ENCODE measurements at regions not wholly inside any gene's neighbourhood (a gene's known extent, or its start where the extent isn't known, plus 50 kb on each side); places are given as distances from the start of the nearest gene placed in this dataset.
A peak's percentile ranks its signal among the peaks of the same experiment; 100 is the strongest.

DNA sequence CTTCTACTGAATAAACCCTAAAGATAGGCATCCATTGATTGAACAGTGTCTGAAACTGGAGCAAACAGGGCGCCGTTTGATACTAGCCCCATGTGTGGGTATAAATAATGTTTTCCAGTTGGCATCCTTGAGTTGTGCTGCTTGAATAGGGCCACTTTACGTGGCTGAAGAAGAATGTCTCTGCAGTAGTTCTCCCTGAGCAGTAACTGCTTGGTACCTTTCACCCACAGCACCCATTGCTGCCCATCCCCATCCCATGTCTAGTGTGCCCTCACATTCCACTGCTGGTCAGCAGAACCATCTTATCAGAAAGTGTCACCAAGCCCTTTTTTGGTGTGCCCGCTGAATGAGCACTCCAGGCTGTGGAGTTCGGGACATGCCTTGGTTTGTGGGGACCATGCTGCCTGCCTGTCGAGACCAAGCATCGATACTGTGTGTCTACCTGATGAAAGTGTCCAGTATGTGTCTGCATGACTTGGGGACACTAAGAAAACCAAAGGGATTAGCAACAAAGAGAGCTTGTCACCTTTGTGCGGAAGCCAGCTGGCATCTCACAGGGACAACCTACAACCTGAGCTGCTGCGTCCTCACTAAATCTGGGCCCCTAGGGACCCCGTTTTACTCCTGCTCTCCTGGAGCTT is 162.0 kb downstream of the TM9SF2 start:
- H3K36me3 ChIP-seq (ENCODE audit: control insufficient read depth in 5 of 5, insufficient read depth in 5 of 5, low read length in 5 of 5), result no peaks in the 10 kb centered on the region
- no peak overlapping the region for H3K4me3 ChIP-seq (ENCODE audit: low read depth in 1 of 5, low read length in 5 of 5)
- H3K4me1 ChIP-seq (ENCODE audit: control insufficient read depth in 5 of 5, insufficient read depth in 5 of 5, low read length in 5 of 5), result peaks cover 0 to 7% (median 6%) of the 10 kb centered on the region in 5 donors
- H3K27ac ChIP-seq (ENCODE audit: low read depth, low read length), result no peak overlapping the region
- no peaks in the 10 kb centered on the region for H3K27me3 ChIP-seq (ENCODE audit: control insufficient read depth in 5 of 5, insufficient read depth in 4 of 5, low read length in 5 of 5)
- H3K9ac ChIP-seq (ENCODE audit: low read length in 5 of 5), result no peak overlapping the region
- H3K9me3 ChIP-seq (ENCODE audit: control insufficient read depth in 5 of 5, low read length in 5 of 5), result no peaks in the 10 kb centered on the region

DNA sequence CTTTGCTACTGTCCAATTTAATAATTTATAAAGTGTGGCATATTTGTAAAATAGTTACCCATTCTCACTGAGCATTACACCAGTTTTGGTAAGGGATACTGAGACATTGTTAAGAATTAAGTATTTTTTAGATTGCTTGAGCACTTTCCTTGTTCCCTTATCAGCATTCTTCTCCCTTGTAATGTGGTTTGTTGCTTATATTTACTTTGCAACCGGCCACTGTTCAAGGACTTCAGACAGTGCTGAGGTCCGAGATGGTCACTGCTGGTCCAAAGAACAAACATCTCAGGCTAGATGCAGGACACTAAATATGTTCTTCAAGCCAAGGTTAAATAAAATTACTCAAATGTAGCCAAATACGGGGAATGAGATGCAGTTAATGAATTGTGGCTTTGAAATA is 161.4 kb downstream of the TM9SF2 start:
- Histone ChIP-seq H3K27ac (ENCODE audit: low read depth, low read length) (no peak overlapping the region), H3K9ac (ENCODE audit: low read length in 5 of 5) (no peak overlapping the region), H3K27me3 (ENCODE audit: control insufficient read depth in 5 of 5, insufficient read depth in 4 of 5, low read length in 5 of 5) (no peaks in the 10 kb centered on the region), H3K36me3 (ENCODE audit: control insufficient read depth in 5 of 5, insufficient read depth in 5 of 5, low read length in 5 of 5) (no peaks in the 10 kb centered on the region), H3K4me3 (ENCODE audit: low read depth in 1 of 5, low read length in 5 of 5) (no peak overlapping the region), H3K4me1 (ENCODE audit: control insufficient read depth in 5 of 5, insufficient read depth in 5 of 5, low read length in 5 of 5) (peaks cover 0 to 14% (median 12%) of the 10 kb centered on the region in 5 donors), H3K9me3 (ENCODE audit: control insufficient read depth in 5 of 5, low read length in 5 of 5) (no peaks in the 10 kb centered on the region)

DNA sequence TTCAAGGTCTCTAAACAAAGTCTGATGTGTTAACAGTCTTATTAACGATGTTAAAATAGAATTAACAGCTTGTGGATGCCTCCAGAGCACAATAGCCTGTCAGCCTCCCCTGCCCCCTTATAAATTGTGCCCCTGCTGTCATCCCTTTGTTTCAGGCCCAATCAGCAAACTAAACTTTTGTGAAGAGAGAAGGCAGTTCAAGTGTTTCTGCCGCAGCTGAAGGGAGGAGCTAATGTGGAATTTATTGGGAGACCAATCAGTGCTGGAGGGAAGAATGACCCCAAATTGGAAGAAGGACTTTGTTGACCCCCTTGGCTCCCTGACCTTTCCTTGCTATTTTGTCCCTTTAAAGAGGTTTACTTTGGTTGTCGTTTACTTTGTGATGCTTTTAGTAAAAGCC is 160.5 kb downstream of the TM9SF2 start:
- Histone ChIP-seq H3K4me3 (ENCODE audit: low read depth in 1 of 5, low read length in 5 of 5) (no peak overlapping the region), H3K9me3 (ENCODE audit: control insufficient read depth in 5 of 5, low read length in 5 of 5) (no peaks in the 10 kb centered on the region), H3K36me3 (ENCODE audit: control insufficient read depth in 5 of 5, insufficient read depth in 5 of 5, low read length in 5 of 5) (no peaks in the 10 kb centered on the region), H3K27me3 (ENCODE audit: control insufficient read depth in 5 of 5, insufficient read depth in 4 of 5, low read length in 5 of 5) (no peaks in the 10 kb centered on the region), H3K9ac (ENCODE audit: low read length in 5 of 5) (no peak overlapping the region), H3K4me1 (ENCODE audit: control insufficient read depth in 5 of 5, insufficient read depth in 5 of 5, low read length in 5 of 5) (peaks cover 0 to 17% (median 16%) of the 10 kb centered on the region in 5 donors), H3K27ac (ENCODE audit: low read depth, low read length) (no peak overlapping the region)

DNA sequence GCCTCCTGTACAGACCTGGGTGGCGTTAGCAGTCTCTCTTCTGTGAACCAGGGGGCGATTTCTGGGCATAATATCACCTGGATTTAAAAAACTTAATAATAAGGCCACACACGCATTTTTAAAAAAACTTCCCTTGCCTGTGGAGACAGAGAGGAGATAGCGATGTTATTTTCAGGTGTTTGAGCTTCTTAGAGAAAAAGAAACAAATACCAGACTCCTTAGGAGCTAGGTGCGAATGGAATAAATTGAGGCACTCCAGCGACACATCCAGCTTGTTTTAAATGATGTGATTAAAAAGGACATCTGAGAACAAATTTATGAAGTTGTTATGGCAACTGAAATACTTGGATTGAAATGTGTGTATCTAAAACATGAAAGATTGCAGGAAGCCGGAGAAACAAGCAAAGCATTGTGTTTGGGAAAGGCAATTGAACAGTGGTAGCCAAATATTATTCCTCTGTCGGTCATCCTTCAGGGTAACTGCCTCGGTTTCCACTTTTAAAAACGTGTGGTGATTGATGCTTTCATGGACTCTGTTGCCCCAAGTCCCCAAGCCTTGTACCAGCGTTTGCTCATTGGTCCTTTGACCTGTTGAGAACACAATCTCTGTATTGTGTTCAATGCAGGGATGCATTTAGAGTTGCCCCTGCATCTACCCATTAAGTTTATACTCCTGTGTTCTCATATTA is 158.7 kb downstream of the TM9SF2 start:
- H3K9me3 ChIP-seq (ENCODE audit: control insufficient read depth in 5 of 5, low read length in 5 of 5), result no peaks in the 10 kb centered on the region
- no peak overlapping the region for H3K9ac ChIP-seq (ENCODE audit: low read length in 5 of 5)
- no peaks in the 10 kb centered on the region for H3K36me3 ChIP-seq (ENCODE audit: control insufficient read depth in 5 of 5, insufficient read depth in 5 of 5, low read length in 5 of 5)
- no peak overlapping the region for H3K4me3 ChIP-seq (ENCODE audit: low read depth in 1 of 5, low read length in 5 of 5)
- H3K27me3 ChIP-seq (ENCODE audit: control insufficient read depth in 5 of 5, insufficient read depth in 4 of 5, low read length in 5 of 5), result no peaks in the 10 kb centered on the region
- peaks cover 0 to 22% (median 16%) of the 10 kb centered on the region in 5 donors for H3K4me1 ChIP-seq (ENCODE audit: control insufficient read depth in 5 of 5, insufficient read depth in 5 of 5, low read length in 5 of 5)
- no peak overlapping the region for H3K27ac ChIP-seq (ENCODE audit: low read depth, low read length)

DNA sequence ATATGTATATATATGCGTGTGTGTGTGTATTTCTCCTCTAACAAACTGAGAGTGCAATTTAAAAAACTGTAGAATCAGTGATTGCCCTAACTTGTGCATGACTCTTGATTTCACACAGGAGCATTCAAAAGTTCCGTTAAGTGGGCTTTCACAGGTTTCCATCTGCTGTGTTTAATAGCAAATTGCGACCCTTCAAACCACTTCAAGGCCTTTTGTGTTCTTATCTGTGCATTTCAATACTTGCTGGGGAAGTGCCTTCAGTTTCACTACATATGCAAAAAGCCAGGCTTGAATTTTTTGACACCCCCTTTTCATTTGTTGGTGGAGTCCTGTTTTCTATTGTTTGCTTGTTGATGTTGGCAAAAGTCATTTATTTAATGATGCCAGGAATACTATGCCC is 158.0 kb downstream of the TM9SF2 start:
- no peaks in the 10 kb centered on the region for H3K9me3 ChIP-seq (ENCODE audit: control insufficient read depth in 5 of 5, low read length in 5 of 5)
- H3K4me1 ChIP-seq (ENCODE audit: control insufficient read depth in 5 of 5, insufficient read depth in 5 of 5, low read length in 5 of 5), result peaks cover 0 to 22% (median 16%) of the 10 kb centered on the region in 5 donors
- no peak overlapping the region for H3K27ac ChIP-seq (ENCODE audit: low read depth, low read length)
- no peaks in the 10 kb centered on the region for H3K36me3 ChIP-seq (ENCODE audit: control insufficient read depth in 5 of 5, insufficient read depth in 5 of 5, low read length in 5 of 5)
- no peak overlapping the region for H3K4me3 ChIP-seq (ENCODE audit: low read depth in 1 of 5, low read length in 5 of 5)
- H3K9ac ChIP-seq (ENCODE audit: low read length in 5 of 5), result no peak overlapping the region
- H3K27me3 ChIP-seq (ENCODE audit: control insufficient read depth in 5 of 5, insufficient read depth in 4 of 5, low read length in 5 of 5), result no peaks in the 10 kb centered on the region

DNA sequence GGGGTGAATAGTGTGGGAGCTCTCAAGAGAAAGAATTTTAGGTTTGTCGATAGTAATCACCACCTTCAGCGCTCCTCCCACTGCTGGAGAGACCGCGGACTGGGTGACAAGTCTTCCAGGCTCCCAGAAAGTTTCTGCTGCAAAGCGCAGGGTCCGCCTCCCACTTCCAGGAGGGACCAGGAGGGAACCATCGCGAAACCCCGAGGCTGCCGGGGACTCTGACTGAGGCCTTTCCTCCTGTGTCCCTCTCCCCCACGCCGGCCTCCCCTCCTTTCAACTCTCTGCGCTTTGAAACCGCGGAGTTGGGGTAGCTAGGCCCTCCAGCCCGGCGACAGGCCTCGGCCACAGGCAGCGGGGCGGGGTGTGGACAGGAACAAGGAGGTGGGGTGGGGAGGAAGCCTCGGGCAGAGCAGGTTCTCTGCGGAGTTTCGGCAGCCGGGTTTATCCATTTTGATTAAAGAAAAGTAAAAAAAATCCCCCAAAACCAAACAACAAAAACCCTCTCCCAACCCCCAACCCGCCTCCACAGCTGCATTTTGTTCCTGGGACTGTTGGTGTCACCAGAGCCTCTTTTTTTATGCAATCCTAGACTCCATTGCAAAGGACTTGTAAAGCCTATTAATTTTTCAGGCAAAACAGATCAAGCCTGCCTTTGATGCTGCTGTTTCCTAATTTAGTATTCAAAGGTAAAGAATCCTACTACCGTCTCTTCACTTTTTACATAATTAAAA is 157.2 kb downstream of the TM9SF2 start:
- Histone ChIP-seq H3K36me3 (ENCODE audit: control insufficient read depth in 5 of 5, insufficient read depth in 5 of 5, low read length in 5 of 5) (no peaks in the 10 kb centered on the region), H3K27ac (ENCODE audit: low read depth, low read length) (peak overlapping the region; percentile 80), H3K9ac (ENCODE audit: low read length in 5 of 5) (peak overlapping the region; percentile 16 to 80 (median 76)), H3K9me3 (ENCODE audit: control insufficient read depth in 5 of 5, low read length in 5 of 5) (no peaks in the 10 kb centered on the region), H3K4me1 (ENCODE audit: control insufficient read depth in 5 of 5, insufficient read depth in 5 of 5, low read length in 5 of 5) (peaks cover 0 to 22% (median 16%) of the 10 kb centered on the region in 5 donors), H3K4me3 (ENCODE audit: low read depth in 1 of 5, low read length in 5 of 5) (peak overlapping the region; percentile 70 to 82 (median 81)), H3K27me3 (ENCODE audit: control insufficient read depth in 5 of 5, insufficient read depth in 4 of 5, low read length in 5 of 5) (no peaks in the 10 kb centered on the region)

DNA sequence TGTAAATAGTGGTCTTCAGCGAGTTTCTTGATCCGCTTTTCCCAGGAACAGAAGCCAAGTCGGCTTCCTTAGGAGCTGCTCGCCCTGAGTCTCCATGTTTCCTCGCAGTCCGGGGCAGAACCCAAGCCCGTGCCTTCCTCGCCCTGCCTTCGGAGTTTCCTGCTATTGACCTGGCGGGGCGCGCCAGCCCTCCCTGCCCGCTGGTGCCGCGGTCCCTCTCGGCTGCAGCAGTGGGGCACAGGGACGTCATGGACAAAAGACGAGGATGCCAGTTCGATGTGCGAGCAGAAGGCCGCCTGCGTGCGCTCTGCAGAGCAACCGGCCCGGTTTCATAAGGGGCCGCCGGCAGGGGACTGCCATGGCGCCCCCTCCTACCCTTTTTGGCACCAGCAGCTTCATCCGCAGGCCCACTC is 156.6 kb downstream of the TM9SF2 start:
- no peaks in the 10 kb centered on the region for H3K9me3 ChIP-seq (ENCODE audit: control insufficient read depth in 5 of 5, low read length in 5 of 5)
- H3K27ac ChIP-seq (ENCODE audit: low read depth, low read length), result peak overlapping the region; percentile 80
- H3K36me3 ChIP-seq (ENCODE audit: control insufficient read depth in 5 of 5, insufficient read depth in 5 of 5, low read length in 5 of 5), result no peaks in the 10 kb centered on the region
- peaks cover 0 to 22% (median 16%) of the 10 kb centered on the region in 5 donors for H3K4me1 ChIP-seq (ENCODE audit: control insufficient read depth in 5 of 5, insufficient read depth in 5 of 5, low read length in 5 of 5)
- peak overlapping the region; percentile 70 to 82 (median 81) for H3K4me3 ChIP-seq (ENCODE audit: low read depth in 1 of 5, low read length in 5 of 5)
- no peaks in the 10 kb centered on the region for H3K27me3 ChIP-seq (ENCODE audit: control insufficient read depth in 5 of 5, insufficient read depth in 4 of 5, low read length in 5 of 5)
- peak overlapping the region; percentile 26 to 80 (median 76) for H3K9ac ChIP-seq (ENCODE audit: low read length in 5 of 5)

DNA sequence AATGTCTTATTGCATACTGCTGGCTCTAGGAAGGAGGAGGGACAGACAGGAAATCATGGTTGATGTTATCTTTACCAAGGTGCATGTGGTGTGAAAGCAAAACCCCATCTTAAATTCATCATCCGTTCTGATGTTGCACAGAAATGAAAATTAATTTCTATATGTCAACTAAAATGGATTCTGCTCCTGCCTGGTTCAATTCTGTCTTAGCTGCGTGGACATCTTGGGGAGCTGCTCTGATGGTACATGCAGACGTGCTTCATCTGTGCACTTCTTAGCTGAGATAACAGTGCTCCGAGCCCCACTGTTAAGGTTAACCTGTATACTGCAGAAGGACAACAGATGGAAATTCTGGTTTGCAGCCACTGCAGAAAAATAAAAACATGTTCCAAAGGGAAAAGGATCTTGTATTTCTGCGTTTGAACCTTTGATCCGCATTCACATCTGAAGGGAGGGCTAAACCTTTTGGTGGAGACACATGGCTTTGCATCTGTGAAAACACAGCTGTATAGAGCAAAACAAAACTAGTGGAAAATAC is 155.6 kb downstream of the TM9SF2 start:
- Histone ChIP-seq H3K27me3 (ENCODE audit: control insufficient read depth in 5 of 5, insufficient read depth in 4 of 5, low read length in 5 of 5) (no peaks in the 10 kb centered on the region), H3K4me1 (ENCODE audit: control insufficient read depth in 5 of 5, insufficient read depth in 5 of 5, low read length in 5 of 5) (peaks cover 0 to 22% (median 16%) of the 10 kb centered on the region in 5 donors), H3K9me3 (ENCODE audit: control insufficient read depth in 5 of 5, low read length in 5 of 5) (no peaks in the 10 kb centered on the region), H3K4me3 (ENCODE audit: low read depth in 1 of 5, low read length in 5 of 5) (no peak overlapping the region), H3K9ac (ENCODE audit: low read length in 5 of 5) (no peak overlapping the region), H3K27ac (ENCODE audit: low read depth, low read length) (no peak overlapping the region), H3K36me3 (ENCODE audit: control insufficient read depth in 5 of 5, insufficient read depth in 5 of 5, low read length in 5 of 5) (no peaks in the 10 kb centered on the region)

DNA sequence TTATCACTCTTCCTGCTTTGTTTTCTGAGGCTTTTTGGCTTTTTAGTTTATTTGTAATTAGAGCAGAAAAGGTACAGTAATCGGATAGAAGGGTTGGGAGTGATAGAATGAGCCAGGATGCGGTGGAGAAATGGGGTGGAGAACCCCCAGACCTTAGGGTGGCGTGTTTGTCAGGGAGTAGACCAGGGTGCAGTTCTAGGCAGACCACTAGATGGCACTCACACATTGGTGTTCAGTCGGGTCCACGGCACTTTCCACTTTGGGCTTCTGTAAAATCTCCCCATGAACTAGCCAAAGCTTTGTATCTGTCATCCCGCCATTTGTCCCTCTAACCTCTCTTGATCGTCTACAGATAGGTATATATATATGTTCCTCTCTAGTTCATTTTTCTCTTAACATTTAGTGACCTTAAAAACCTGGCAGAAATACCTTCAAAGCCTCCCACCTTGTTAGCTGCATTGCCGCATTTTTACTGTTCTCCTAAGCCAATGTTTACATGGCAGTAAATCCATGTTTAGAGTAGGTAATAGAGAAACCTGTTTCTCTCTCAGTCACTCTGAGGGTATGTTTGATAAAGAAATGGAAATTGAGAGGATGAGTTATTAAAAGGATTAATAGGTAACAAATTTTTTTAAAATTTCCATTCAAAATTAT is 154.9 kb downstream of the TM9SF2 start:
- no peaks in the 10 kb centered on the region for H3K36me3 ChIP-seq (ENCODE audit: control insufficient read depth in 5 of 5, insufficient read depth in 5 of 5, low read length in 5 of 5)
- H3K9me3 ChIP-seq (ENCODE audit: control insufficient read depth in 5 of 5, low read length in 5 of 5), result no peaks in the 10 kb centered on the region
- peaks cover 0 to 22% (median 16%) of the 10 kb centered on the region in 5 donors for H3K4me1 ChIP-seq (ENCODE audit: control insufficient read depth in 5 of 5, insufficient read depth in 5 of 5, low read length in 5 of 5)
- H3K9ac ChIP-seq (ENCODE audit: low read length in 5 of 5), result no peak overlapping the region
- H3K4me3 ChIP-seq (ENCODE audit: low read depth in 1 of 5, low read length in 5 of 5), result no peak overlapping the region
- no peak overlapping the region for H3K27ac ChIP-seq (ENCODE audit: low read depth, low read length)
- no peaks in the 10 kb centered on the region for H3K27me3 ChIP-seq (ENCODE audit: control insufficient read depth in 5 of 5, insufficient read depth in 4 of 5, low read length in 5 of 5)
